Memory B cell (primary cell): ENCODE measurements at regions not wholly inside any gene's neighbourhood (a gene's known extent, or its start where the extent isn't known, plus 50 kb on each side); places are given as distances from the start of the nearest gene placed in this dataset.
"Not testable (repeated sequence)": the region's sequence is repeated elsewhere in the genome, so short reads cannot be mapped to it uniquely, and the experiment has no call there.

Source experiments
- ATAC-seq: fragments of 150-1000 bp; cut with Tn5 transposase; 2 replicates; pipeline ENCODE4 v1.10.0; 2021; ENCODE audit warnings: low read depth, mild to moderate bottlenecking, moderate library complexity
- DNase-seq, 2 donors: peaks; one replicate each; pipeline ENCODE4 v3.0.0; 2022; ENCODE audit warnings: low spot score in 2 of 2
- H3K27ac Mint-ChIP-seq: one replicate; pipeline ENCODE4 v1.8.0; 2022; ENCODE audit warnings: mild to moderate bottlenecking, moderate library complexity, mixed read lengths
- H3K27me3 Mint-ChIP-seq: one replicate; pipeline ENCODE4 v1.8.0; 2022; ENCODE audit warnings: mixed read lengths
- H3K36me3 Mint-ChIP-seq: one replicate; pipeline ENCODE4 v1.8.0; 2022; ENCODE audit warnings: mild to moderate bottlenecking, mixed read lengths
- H3K4me1 Mint-ChIP-seq: one replicate; pipeline ENCODE4 v1.8.0; 2022; ENCODE audit warnings: mixed read lengths
- H3K4me3 Mint-ChIP-seq: one replicate; pipeline ENCODE4 v1.8.0; 2022; ENCODE audit warnings: mild to moderate bottlenecking, moderate library complexity, mixed read lengths
- H3K9me3 Mint-ChIP-seq: one replicate; pipeline ENCODE4 v1.8.0; 2022; ENCODE audit warnings: mixed read lengths

DNA sequence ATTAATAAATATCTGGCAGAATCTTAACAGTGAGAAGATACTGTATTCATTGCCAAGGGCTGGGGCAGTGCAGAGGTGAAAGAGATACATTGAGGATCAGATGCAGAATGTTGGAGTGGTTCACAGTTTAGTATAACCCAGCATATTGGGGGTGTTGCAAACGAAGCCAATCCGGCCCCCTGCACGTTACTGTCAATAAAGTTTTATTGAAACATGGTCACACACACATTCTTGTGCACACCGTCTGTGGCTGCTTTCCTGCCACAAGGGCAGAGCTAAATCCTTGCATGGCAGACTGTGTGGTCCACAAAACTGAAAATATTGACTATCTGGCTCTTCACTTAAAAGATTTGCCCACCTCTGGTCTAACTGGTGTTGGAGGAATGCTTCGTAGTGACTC is 119.7 kb downstream of the SHOX start:
- Mint-ChIP-seq H3K4me1 (no peaks in the 10 kb centered on the region), H3K9me3 (peaks cover 6% of the 10 kb centered on the region), H3K27ac (no peak overlapping the region), H3K27me3 (no peaks in the 10 kb centered on the region), H3K4me3 (no peak overlapping the region), H3K36me3 (no peaks in the 10 kb centered on the region)
- DNase-seq (no peak), ATAC-seq (no peak)

DNA sequence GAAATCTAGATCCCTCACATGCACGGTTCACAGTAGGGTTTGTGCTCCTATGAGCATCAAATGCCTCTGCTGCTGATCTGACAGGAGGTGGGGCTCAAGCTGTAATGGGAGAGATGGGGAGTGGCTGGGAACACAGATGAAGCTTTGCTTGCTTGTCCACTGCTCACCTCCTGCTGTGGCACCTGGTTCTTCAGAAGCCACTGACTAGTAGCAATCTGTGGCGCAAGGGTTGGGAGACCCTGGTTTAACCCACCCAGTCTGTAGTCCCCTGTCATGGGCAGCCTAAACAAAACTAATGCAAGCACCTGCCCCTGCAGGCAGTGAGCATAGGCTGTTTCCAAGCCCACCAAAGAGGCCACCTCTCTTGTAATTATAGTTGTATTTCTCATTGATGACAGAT is 116.6 kb downstream of the SHOX start:
- no peak overlapping the region for H3K4me3 Mint-ChIP-seq
- no peaks in the 10 kb centered on the region for H3K36me3 Mint-ChIP-seq
- no peaks in the 10 kb centered on the region for H3K4me1 Mint-ChIP-seq
- no peak for DNase-seq
- H3K9me3 Mint-ChIP-seq = peaks cover 9% of the 10 kb centered on the region
- no peak overlapping the region for H3K27ac Mint-ChIP-seq
- H3K27me3 Mint-ChIP-seq = no peaks in the 10 kb centered on the region
- ATAC-seq = no peak

DNA sequence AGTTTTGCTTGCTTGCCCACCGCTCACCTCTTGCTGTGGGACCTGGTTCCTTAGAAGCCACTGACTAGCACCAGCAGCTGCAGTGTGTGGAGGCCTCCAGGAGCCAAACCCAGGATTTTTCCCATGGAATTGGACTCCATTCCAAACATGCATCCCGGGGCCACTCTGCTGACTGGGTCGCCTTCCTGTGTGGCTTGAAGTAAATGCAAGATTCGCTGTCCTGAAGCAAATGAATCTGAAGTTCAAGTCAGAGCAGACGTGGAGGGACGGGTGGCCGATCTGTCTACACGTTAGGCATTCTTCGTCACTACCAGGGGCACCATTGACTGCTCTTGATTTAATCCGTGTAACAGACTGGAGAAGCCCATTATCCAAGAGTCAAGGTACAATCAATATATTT is 109.0 kb downstream of the SHOX start:
- Mint-ChIP-seq H3K27me3 (no peaks in the 10 kb centered on the region), H3K4me1 (no peaks in the 10 kb centered on the region), H3K27ac (no peak overlapping the region), H3K4me3 (no peak overlapping the region), H3K36me3 (no peaks in the 10 kb centered on the region), H3K9me3 (peaks cover 4% of the 10 kb centered on the region)
- DNase-seq = no peak
- ATAC-seq = no peak

DNA sequence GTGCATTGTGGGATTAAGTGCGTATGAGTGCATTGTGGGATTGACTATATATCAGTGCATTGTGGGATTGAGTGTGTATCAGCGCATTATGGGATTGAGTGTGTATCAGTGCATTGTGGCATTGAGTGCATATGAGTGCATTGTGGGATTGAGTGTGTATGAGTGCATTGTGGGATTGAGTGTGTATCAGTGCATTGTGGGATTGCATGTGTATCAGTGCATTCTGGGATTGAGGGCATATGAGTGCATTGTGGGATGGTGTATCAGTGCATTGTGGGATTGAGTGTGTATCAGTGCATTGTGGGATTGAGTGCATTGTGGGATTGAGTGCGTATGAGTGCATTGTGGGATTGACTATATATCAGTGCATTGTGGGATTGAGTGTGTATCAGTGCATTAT is 106.4 kb downstream of the SHOX start:
- not testable (repeated sequence) for H3K4me1 Mint-ChIP-seq, H3K4me3 Mint-ChIP-seq, DNase-seq, H3K27me3 Mint-ChIP-seq, H3K27ac Mint-ChIP-seq, H3K9me3 Mint-ChIP-seq, H3K36me3 Mint-ChIP-seq, ATAC-seq

DNA sequence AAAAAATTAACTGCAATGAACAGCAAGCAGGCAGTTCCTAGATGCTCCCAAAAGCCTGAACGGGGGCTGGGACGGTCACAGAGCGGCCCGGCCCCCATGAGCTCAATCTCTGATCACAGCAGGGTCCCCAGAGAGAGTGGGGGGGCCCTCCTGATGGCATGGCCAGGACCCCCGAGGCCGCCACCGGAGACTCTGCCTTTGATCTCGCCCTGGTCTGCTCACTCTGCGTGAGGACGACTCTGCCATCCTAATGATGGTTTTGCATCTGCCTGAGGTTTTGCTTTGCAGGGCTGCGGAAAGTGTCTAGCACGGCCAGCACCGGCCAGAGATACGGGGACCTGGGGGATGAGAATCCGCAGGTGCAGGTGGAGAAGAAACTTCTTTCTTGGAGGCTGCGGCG is 103.8 kb downstream of the SHOX start:
- Mint-ChIP-seq H3K4me3 (no peak overlapping the region), H3K27me3 (no peaks in the 10 kb centered on the region), H3K9me3 (peaks cover 6% of the 10 kb centered on the region), H3K4me1 (no peaks in the 10 kb centered on the region), H3K27ac (no peak overlapping the region), H3K36me3 (no peaks in the 10 kb centered on the region)
- no peak for ATAC-seq
- DNase-seq = no peak

DNA sequence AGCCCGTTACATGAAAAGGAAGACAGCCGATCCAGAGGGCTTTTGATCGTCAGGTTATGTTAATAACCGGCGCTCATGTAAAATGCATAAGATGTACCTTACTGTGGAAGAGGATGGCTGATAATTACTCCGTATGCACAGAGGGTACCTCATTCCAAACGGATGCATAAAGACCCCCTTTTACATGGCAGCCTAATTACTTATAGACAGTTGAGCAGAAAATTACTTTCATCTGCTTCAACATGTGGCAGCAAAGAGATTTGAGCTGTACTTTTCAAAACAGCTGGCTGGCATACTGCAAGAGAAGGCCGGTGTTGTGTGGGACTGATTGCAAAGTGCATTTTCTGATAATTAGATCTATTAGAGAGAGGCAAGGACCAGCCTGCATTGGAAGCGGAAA is 103.4 kb downstream of the SHOX start:
- Mint-ChIP-seq H3K27me3 (no peaks in the 10 kb centered on the region), H3K4me3 (no peak overlapping the region), H3K9me3 (peaks cover 6% of the 10 kb centered on the region), H3K27ac (no peak overlapping the region), H3K4me1 (no peaks in the 10 kb centered on the region), H3K36me3 (no peaks in the 10 kb centered on the region)
- no peak for DNase-seq
- no peak for ATAC-seq

DNA sequence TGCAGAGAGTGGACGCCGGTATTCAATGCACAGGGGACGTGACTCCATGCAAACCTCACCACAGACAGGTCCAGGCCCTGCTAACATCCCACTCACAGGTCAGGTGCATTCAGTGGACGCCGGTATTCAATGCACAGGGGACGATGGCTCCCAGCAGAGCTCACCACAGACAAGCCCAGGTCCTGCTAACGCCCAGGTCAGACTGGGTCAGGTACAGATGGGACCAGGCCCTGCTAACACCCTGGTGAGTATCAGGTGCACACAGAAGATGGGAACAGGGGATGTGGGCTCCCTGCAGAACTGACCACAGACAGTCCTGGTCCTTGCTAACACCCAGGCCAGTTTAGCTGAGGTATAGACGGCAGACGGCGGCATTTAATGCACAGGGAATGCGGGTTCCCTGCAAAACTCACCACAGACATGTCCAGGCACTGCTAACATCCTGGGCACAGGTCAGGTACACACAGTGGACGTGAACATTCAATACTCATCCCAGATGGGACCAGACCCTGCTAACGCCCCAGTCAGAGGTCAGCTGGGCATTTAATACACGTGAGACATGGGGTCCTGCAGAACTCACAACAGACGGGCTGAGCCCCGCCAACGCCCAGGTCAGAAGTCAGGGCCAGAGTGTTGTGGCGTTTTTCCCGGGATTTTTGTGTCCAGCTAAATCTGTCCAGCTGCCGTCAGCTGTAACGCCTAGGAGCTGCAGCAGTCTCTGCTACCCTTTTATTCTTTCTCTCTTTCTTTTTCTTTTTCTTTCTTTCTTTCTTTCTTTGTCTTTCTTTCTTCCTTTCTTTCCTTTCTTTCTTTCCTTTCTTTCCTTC is 99.2 kb downstream of the SHOX start:
- Mint-ChIP-seq H3K27me3 (no peaks in the 10 kb centered on the region), H3K27ac (no peak overlapping the region), H3K4me3 (no peak overlapping the region), H3K4me1 (no peaks in the 10 kb centered on the region), H3K36me3 (no peaks in the 10 kb centered on the region), H3K9me3 (peaks cover 10% of the 10 kb centered on the region)
- ATAC-seq = no peak
- no peak for DNase-seq

DNA sequence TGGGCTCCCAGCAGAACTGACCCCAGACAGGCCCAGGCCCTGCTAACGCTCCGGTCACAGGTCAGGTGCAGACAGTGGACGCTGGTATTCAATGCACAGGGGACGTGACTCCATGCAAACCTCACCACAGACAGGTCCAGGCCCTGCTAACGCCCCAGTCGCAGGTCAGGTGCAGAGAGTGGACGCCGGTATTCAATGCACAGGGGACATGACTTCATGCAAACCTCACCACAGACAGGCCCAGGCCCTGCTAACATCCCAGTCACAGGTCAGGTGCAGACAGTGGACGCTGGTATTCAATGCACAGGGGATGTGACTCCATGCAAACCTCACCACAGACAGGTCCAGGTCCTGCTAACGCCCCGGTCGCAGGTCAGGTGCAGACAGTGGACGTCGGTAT is 98.5 kb downstream of the SHOX start:
- not testable (repeated sequence) for H3K27ac Mint-ChIP-seq, DNase-seq, H3K4me3 Mint-ChIP-seq, H3K4me1 Mint-ChIP-seq, ATAC-seq, H3K27me3 Mint-ChIP-seq, H3K36me3 Mint-ChIP-seq
- peaks cover 11% of the 10 kb centered on the region for H3K9me3 Mint-ChIP-seq

DNA sequence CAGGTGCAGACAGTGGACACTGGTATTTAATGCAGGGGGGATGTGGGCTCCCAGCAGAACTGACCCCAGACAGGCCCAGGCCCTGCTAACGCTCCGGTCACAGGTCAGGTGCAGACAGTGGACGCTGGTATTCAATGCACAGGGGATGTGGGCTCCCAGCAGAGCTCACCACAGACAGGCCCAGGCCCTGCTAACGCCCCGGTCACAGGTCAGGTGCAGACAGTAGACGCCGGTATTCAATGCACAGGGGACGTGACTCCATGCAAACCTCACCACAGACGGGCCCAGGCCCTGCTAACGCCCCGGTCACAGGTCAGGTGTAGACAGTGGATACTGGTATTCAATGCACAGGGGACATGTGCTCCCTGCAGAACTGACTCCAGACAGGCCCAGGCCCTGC is 98.0 kb downstream of the SHOX start:
- not testable (repeated sequence) for H3K27ac Mint-ChIP-seq, H3K36me3 Mint-ChIP-seq, DNase-seq, H3K4me1 Mint-ChIP-seq, H3K27me3 Mint-ChIP-seq, H3K4me3 Mint-ChIP-seq, ATAC-seq
- H3K9me3 Mint-ChIP-seq = peaks cover 13% of the 10 kb centered on the region

DNA sequence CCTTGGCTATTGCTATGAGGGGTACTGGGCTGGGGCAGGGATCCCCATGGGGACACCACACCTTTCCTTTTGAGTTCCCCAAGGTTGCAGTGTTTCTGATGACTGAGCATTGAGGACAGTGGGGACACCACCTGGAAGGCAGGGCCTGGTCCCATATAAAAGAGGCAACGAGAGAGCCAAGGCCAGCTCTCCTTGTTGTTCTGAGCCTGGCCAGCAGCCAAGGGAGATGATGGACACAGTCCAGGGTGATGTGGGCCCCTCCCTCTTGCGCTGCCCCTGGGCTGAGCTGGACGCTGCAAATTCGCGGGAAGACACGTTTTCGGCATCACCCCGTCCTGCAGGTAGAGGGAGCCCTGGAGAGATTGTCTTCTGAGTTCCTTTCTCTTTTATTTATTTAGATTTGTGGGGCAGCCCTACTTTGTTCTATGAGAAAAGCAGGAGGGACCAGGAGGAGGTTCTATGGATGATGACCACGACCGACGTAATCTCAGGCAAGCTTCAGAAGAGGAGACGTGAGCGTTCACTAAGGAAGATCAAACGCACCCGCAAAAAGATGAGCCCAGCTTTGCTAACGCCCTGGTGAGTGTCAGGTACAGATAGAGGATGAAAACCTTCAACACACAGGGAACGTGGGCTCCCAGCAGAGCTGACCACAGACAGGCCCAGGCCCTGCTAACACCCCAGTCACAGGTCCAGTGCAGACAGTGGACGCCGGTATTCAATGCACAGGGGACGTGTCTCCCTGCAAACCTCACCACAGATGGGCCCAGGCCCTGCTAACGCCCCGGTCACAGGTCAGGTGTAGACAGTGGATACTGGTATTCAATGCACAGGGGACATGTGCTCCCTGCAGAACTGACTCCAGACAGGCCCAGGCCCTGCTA is 97.4 kb downstream of the SHOX start:
- Mint-ChIP-seq H3K27ac (no peak overlapping the region), H3K9me3 (peaks cover 16% of the 10 kb centered on the region), H3K4me1 (no peaks in the 10 kb centered on the region), H3K4me3 (no peak overlapping the region), H3K27me3 (no peaks in the 10 kb centered on the region), H3K36me3 (no peaks in the 10 kb centered on the region)
- ATAC-seq (no peak), DNase-seq (no peak)

DNA sequence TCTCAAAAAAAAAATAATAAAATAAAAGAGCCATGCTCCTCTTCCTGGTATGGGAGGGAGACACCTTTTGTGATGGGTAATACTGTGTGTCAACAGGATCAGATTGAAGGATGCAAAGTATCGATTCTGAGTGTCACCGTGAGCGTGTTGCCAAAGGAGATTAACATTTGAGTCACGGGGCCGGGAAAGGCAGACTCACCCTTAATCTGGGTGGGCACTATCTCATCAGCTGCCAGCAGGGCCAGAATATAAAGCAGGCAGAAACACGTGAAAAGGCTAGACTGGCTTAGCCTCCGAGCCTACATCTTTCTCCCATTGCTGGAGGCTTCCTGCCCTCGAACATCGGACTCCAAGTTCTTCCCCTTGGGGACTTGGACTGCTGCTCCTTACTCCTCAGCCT is 95.4 kb downstream of the SHOX start:
- DNase-seq (no peak), ATAC-seq (no peak)
- Mint-ChIP-seq H3K27ac (no peak overlapping the region), H3K4me1 (no peaks in the 10 kb centered on the region), H3K36me3 (no peaks in the 10 kb centered on the region), H3K9me3 (peaks cover 16% of the 10 kb centered on the region), H3K4me3 (no peak overlapping the region), H3K27me3 (no peaks in the 10 kb centered on the region)

DNA sequence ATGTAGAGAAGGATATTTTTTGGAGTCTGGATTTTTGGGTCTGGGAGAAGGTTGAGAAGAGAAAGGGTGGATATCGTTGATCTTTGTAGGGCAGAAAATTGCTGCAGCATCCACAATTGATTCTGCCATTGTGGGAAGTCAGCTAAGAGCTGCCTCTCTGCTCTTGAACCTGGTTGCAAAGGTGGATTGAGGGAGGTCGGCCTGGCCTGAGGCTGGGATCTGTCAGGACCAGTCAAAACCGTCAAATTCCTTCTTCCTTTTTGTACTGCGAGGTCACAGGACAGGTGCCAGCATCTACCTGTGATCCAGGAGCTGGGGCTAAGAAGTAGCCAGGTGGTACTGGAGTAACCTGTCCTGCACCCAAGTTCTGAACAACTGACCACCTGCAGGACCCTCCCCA is 93.7 kb downstream of the SHOX start:
- Mint-ChIP-seq H3K27ac (no peak overlapping the region), H3K27me3 (no peaks in the 10 kb centered on the region), H3K9me3 (peaks cover 10% of the 10 kb centered on the region), H3K36me3 (no peaks in the 10 kb centered on the region), H3K4me1 (no peaks in the 10 kb centered on the region), H3K4me3 (no peak overlapping the region)
- DNase-seq (no peak), ATAC-seq (no peak)

DNA sequence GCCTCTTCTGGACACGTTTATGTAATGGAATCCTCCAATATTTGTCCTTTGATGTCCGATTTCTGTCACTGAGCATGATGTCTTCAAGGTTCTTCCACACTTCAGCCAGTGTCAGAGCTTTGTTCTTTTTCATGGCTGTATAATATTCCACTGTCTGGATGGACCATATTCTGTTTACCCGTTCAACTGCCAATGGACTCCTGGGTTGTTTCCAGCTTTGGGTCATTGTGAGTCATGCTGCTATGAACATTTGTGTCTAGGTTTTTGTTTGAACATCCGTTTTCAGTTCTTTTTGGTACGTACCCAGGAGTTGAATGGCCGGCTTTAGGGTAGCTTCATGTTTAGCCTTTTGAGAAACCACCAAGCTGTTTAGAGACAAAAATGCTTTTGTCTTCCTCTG is 93.2 kb downstream of the SHOX start:
- ATAC-seq (no peak), DNase-seq (no peak)
- Mint-ChIP-seq H3K4me1 (no peaks in the 10 kb centered on the region), H3K4me3 (no peak overlapping the region), H3K9me3 (peaks cover 10% of the 10 kb centered on the region), H3K27me3 (no peaks in the 10 kb centered on the region), H3K27ac (no peak overlapping the region), H3K36me3 (no peaks in the 10 kb centered on the region)

DNA sequence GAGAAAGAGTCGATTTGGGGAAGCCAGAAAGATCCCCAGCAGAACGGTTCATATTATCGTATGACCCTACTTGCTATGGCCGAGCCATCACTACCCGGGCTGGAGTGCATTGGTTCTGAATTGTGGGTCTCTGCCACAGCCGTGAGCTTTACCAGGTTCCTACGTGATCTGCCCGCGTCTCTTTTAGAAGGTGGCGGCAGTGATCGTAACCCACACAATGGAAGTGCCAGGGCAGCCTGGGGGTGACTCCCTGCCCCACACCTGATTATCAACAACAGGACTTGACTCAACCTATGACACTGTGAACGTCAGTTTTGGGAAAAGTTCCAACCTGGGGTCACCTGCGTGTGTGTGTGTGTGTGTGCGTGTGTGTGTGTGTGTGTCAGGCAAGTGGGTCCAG is 90.8 kb downstream of the SHOX start:
- DNase-seq (no peak), ATAC-seq (no peak)
- Mint-ChIP-seq H3K36me3 (no peaks in the 10 kb centered on the region), H3K4me1 (no peaks in the 10 kb centered on the region), H3K9me3 (peaks cover 12% of the 10 kb centered on the region), H3K27ac (no peak overlapping the region), H3K4me3 (no peak overlapping the region), H3K27me3 (no peaks in the 10 kb centered on the region)
